ENCODE measurements at regions not wholly inside any gene's neighbourhood (a gene's known extent, or its start where the extent isn't known, plus 50 kb on each side); places are given as distances from the start of the nearest gene placed in this dataset.

DNA sequence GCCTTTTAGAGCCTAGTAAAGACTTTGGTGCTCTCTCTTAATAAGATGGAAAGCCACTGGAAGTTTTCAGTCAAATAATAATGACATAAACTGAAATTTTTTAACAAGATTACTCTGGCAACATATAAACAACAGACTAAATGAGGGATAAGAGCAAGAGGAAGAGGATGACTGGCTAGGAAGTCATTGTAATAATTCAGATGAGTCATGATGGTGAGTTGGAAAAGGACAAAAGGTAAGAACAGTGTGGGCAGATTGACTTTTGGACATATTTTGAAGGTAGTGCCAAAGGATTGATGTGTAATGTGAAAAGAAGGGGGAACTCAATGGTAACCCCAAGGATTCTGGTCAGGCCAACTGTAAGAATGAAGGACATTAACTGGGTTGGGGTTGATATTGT, 310.3 kb downstream of the NOL4 start (continued):
- TF ChIP-seq, protein P1, sequence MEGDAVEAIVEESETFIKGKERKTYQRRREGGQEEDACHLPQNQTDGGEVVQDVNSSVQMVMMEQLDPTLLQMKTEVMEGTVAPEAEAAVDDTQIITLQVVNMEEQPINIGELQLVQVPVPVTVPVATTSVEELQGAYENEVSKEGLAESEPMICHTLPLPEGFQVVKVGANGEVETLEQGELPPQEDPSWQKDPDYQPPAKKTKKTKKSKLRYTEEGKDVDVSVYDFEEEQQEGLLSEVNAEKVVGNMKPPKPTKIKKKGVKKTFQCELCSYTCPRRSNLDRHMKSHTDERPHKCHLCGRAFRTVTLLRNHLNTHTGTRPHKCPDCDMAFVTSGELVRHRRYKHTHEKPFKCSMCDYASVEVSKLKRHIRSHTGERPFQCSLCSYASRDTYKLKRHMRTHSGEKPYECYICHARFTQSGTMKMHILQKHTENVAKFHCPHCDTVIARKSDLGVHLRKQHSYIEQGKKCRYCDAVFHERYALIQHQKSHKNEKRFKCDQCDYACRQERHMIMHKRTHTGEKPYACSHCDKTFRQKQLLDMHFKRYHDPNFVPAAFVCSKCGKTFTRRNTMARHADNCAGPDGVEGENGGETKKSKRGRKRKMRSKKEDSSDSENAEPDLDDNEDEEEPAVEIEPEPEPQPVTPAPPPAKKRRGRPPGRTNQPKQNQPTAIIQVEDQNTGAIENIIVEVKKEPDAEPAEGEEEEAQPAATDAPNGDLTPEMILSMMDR (IDR thresholded peaks at IDR 0.05; ENCODE audit: low read depth, low read length, missing input control) = no peak
- TF ChIP-seq, protein P2, sequence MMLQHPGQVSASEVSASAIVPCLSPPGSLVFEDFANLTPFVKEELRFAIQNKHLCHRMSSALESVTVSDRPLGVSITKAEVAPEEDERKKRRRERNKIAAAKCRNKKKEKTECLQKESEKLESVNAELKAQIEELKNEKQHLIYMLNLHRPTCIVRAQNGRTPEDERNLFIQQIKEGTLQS (IDR thresholded peaks at IDR 0.05) = no peak
- TF ChIP-seq HNF4G (IDR thresholded peaks at IDR 0.05) = no peak
- no peak for TF ChIP-seq SP1 (IDR thresholded peaks at IDR 0.05)
- TF ChIP-seq, protein P3, sequence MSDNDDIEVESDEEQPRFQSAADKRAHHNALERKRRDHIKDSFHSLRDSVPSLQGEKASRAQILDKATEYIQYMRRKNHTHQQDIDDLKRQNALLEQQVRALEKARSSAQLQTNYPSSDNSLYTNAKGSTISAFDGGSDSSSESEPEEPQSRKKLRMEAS (IDR thresholded peaks at IDR 0.05) = no peak
- no peak for TF ChIP-seq YY1 (IDR thresholded peaks at IDR 0.05)
- no peak for TF ChIP-seq RXRA (IDR thresholded peaks at IDR 0.05)
- no peak for TF ChIP-seq HNF4A (conservative IDR thresholded peaks at IDR 0.05)
- TF ChIP-seq EGR1 (IDR thresholded peaks at IDR 0.05; ENCODE audit: low read depth in 2 of 2) = no peak
- no peak for TF ChIP-seq JUND (IDR thresholded peaks at IDR 0.05)

DNA sequence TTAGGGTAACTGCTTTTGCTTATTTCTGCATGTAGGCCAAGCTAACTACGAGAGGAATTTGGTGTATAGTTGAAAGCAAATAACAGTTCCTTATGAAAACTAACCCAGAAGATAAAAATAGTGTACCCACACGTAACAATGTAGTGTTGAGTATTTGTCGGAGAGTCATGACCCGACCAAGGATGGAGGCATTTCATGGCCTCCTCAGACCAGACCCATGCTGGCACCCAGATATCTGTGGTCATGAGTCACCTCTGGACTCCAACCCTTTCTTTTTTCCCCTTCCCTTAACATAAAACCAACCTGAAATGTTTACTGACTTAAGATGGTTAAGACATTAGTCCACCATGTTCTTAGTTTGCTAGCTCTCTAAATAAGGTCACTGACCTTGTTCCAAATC, 318.7 kb downstream of the NOL4 start:
- Histone ChIP-seq H3K36me3 (ENCODE audit: control insufficient read depth in 4 of 4, insufficient read depth in 3 of 4, low read depth in 1 of 4, low read length in 3 of 4) (no peaks in the 10 kb centered on the region), H3K9ac (ENCODE audit: low read depth in 1 of 2, low read length in 2 of 2) (no peak overlapping the region), H3K4me1 (ENCODE audit: control insufficient read depth in 4 of 4, insufficient read depth in 4 of 4, low read length in 3 of 4) (no peaks in the 10 kb centered on the region), H3K9me3 (ENCODE audit: control insufficient read depth in 4 of 4, low read length in 3 of 4) (no peaks in the 10 kb centered on the region), H3K27ac (ENCODE audit: low read depth in 1 of 2, low read length in 2 of 2) (no peak overlapping the region), H3K27me3 (ENCODE audit: control insufficient read depth in 4 of 4, insufficient read depth in 4 of 4, low read length in 3 of 4) (no peaks in the 10 kb centered on the region), H3K4me3 (ENCODE audit: low read depth in 1 of 3, low read length in 3 of 3) (no peak overlapping the region)
- 91% methylated on average over 4 of the region's 4 CpGs for WGBS
- no peak for DNase-seq (ENCODE audit: low spot score)
- TF ChIP-seq RAD21 (IDR thresholded peaks at IDR 0.05) (no peak), TAF1 (conservative IDR thresholded peaks at IDR 0.05) (no peak), GABPA (IDR thresholded peaks at IDR 0.05 in 1 of 2, conservative IDR thresholded peaks at IDR 0.05 in 1 of 2) (no peak), EGR1 (IDR thresholded peaks at IDR 0.05; ENCODE audit: low read depth in 2 of 2) (no peak), HNF4G (IDR thresholded peaks at IDR 0.05) (no peak)
- TF ChIP-seq, protein P4, sequence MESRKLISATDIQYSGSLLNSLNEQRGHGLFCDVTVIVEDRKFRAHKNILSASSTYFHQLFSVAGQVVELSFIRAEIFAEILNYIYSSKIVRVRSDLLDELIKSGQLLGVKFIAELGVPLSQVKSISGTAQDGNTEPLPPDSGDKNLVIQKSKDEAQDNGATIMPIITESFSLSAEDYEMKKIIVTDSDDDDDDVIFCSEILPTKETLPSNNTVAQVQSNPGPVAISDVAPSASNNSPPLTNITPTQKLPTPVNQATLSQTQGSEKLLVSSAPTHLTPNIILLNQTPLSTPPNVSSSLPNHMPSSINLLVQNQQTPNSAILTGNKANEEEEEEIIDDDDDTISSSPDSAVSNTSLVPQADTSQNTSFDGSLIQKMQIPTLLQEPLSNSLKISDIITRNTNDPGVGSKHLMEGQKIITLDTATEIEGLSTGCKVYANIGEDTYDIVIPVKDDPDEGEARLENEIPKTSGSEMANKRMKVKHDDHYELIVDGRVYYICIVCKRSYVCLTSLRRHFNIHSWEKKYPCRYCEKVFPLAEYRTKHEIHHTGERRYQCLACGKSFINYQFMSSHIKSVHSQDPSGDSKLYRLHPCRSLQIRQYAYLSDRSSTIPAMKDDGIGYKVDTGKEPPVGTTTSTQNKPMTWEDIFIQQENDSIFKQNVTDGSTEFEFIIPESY (IDR thresholded peaks at IDR 0.05) = no peak

DNA sequence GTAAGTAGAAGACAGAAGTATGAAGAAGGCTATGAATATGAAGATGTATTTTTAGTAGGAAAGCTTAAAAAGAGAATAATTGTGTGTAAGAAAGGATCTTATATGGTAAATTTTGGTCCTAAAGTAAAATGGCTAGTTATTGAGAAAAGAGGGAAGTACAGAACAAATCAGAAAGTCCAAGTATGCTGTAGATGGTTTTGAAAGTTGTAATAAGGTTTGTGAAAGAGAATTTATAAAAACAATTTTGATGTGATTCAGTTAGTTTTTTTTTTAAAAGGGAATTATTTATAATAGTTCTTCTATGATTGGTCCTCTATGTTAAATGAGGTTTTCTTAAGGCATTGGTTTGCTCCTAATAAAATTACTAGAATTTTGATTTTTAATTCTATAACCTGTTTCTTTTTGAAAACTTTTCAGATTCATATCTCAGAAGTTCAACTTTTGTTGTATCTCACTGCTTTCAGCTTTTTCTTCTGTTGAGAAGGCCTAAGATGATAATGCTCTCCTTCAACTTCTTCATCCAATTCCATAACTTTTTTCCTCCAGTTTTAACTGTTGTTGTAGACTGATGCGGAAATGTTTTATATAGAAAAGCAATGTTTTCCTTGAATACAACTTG, 322.7 kb downstream of the NOL4 start:
- no peaks in the 10 kb centered on the region for H3K9me3 ChIP-seq (ENCODE audit: control insufficient read depth in 4 of 4, low read length in 3 of 4)
- no peaks in the 10 kb centered on the region for H3K4me1 ChIP-seq (ENCODE audit: control insufficient read depth in 4 of 4, insufficient read depth in 4 of 4, low read length in 3 of 4)
- no peak overlapping the region for H3K4me3 ChIP-seq (ENCODE audit: low read depth in 1 of 3, low read length in 3 of 3)
- 95% methylated on average over 1 of the region's 1 CpG for WGBS
- no peak overlapping the region for H3K27ac ChIP-seq (ENCODE audit: low read depth in 1 of 2, low read length in 2 of 2)
- DNase-seq (ENCODE audit: low spot score) = no peak
- H3K9ac ChIP-seq (ENCODE audit: low read depth in 1 of 2, low read length in 2 of 2) = no peak overlapping the region
- no peaks in the 10 kb centered on the region for H3K36me3 ChIP-seq (ENCODE audit: control insufficient read depth in 4 of 4, insufficient read depth in 3 of 4, low read depth in 1 of 4, low read length in 3 of 4)
- H3K27me3 ChIP-seq (ENCODE audit: control insufficient read depth in 4 of 4, insufficient read depth in 4 of 4, low read length in 3 of 4) = no peaks in the 10 kb centered on the region
- no peak for TF ChIP-seq HNF4A (conservative IDR thresholded peaks at IDR 0.05)
- TF ChIP-seq, protein P1 (IDR thresholded peaks at IDR 0.05; ENCODE audit: low read depth, low read length, missing input control) = no peak
- TF ChIP-seq TAF1 (conservative IDR thresholded peaks at IDR 0.05) = no peak
- TF ChIP-seq RXRA (IDR thresholded peaks at IDR 0.05) = no peak
- TF ChIP-seq, protein P4 (IDR thresholded peaks at IDR 0.05) = no peak
- TF ChIP-seq YY1 (IDR thresholded peaks at IDR 0.05) = no peak
- no peak for TF ChIP-seq NR2F2 (IDR thresholded peaks at IDR 0.05)
- TF ChIP-seq HNF4G (IDR thresholded peaks at IDR 0.05) = no peak
- TF ChIP-seq RAD21 (IDR thresholded peaks at IDR 0.05) = no peak
- TF ChIP-seq GABPA (IDR thresholded peaks at IDR 0.05 in 1 of 2, conservative IDR thresholded peaks at IDR 0.05 in 1 of 2) = no peak
- TF ChIP-seq, protein P2 (IDR thresholded peaks at IDR 0.05) = no peak
